ENCODE measurements at regions not wholly inside any gene's neighbourhood (a gene's known extent, or its start where the extent isn't known, plus 50 kb on each side); places are given as distances from the start of the nearest gene placed in this dataset.

DNA sequence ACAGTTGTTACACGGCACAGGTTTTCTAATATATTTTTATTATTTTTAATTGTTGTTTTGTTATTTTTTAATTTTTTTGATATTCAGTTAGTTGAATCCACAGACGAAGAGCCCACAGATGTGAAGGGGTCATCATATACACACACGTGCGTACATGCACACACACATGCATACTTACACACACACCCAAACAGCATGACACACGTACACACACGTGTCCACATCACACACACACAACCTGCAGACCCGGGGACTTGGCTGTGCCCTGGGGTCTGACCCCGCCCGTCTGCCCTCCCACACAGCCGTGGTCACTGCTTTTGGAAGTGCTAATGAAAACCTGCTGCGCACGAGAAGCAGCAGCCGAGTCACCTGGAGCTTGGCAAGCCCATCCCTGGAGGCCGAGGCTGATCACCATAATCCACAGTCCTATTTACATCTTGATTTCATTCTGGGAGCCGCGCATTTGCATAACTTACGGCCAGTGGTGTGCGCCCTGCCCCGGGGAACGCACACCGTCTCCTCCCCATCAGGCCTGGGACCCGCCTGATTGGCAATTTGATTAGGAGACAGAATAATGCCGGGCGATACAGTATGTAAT lies 110.3 kb downstream of the BRD1 start:
- no peak overlapping the region for H3K27ac ChIP-seq
- H3K36me3 ChIP-seq = no peaks in the 10 kb centered on the region
- TF ChIP-seq, protein P1, sequence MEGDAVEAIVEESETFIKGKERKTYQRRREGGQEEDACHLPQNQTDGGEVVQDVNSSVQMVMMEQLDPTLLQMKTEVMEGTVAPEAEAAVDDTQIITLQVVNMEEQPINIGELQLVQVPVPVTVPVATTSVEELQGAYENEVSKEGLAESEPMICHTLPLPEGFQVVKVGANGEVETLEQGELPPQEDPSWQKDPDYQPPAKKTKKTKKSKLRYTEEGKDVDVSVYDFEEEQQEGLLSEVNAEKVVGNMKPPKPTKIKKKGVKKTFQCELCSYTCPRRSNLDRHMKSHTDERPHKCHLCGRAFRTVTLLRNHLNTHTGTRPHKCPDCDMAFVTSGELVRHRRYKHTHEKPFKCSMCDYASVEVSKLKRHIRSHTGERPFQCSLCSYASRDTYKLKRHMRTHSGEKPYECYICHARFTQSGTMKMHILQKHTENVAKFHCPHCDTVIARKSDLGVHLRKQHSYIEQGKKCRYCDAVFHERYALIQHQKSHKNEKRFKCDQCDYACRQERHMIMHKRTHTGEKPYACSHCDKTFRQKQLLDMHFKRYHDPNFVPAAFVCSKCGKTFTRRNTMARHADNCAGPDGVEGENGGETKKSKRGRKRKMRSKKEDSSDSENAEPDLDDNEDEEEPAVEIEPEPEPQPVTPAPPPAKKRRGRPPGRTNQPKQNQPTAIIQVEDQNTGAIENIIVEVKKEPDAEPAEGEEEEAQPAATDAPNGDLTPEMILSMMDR (IDR thresholded peaks at IDR 0.05) = no peak
- TF ChIP-seq POLR2A (IDR thresholded peaks at IDR 0.05) = no peak
- 75 to 82% (median 79%) methylated on average over 24 of the region's 24 CpGs for WGBS, 4 donors
- no peaks in the 10 kb centered on the region for H3K4me1 ChIP-seq
- no peak for ATAC-seq
- H3K9me3 ChIP-seq = no peaks in the 10 kb centered on the region
- H3K4me3 ChIP-seq = no peak overlapping the region
- DNase-seq = no peak
- peaks cover 0 to 25% (median 5%) of the 10 kb centered on the region in 9 donors for H3K27me3 ChIP-seq
- intact Hi-C loops (cut with DNase I) = no loop called here

DNA sequence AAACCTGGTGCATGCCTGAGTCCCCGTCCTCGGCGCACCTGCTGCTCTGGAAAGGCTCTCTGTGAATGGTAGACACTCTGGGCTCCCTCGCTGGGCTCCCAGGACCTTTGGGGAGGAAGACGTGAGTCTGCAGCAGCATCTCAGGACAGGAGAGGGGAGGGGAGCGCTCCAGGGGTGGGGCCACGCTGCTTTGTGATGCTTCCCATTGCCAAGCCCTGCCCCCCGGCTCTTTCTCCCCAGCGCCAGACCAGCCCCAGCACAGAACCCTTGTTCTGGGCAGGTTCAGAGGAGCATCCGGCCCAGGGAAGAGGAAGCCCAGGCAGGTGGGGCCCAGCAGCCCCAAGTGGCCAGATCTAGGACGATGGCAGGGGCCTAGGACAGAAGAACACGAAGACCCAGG lies 111.2 kb downstream of the BRD1 start:
- Histone ChIP-seq H3K27me3 (peaks cover 0 to 32% (median 6%) of the 10 kb centered on the region in 9 donors), H3K4me1 (no peaks in the 10 kb centered on the region), H3K4me3 (no peak overlapping the region), H3K9me3 (peaks cover 0 to 1% (median 0%) of the 10 kb centered on the region in 12 donors), H3K27ac (no peak overlapping the region), H3K36me3 (no peaks in the 10 kb centered on the region)
- intact Hi-C loops (cut with DNase I) = no loop called here
- DNase-seq (no peak), ATAC-seq (no peak)
- TF ChIP-seq POLR2A (IDR thresholded peaks at IDR 0.05) = no peak
- TF ChIP-seq, protein P1 (IDR thresholded peaks at IDR 0.05) = no peak
- WGBS, 4 donors = 52 to 69% (median 57%) methylated on average over 7 to 12 of the region's 12 CpGs

DNA sequence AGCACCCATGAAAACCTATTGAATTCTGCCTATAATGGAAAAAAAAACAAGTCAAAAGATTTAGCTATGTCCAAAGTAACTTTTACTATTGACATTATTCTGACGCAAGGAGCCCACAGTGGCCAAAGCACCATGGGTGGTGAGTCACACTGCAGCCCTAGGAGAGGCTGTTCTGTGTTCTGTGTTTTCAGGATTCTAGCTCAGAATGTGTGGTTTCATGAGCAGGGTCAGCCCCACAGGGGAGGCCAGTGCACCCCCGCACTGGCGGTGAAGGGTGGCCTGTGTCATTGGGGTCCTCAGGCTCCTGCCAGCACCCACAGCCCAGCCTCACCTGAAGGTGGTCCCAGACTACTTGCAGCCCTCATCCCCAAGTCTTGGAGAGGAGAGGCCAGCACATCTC lies 112.2 kb downstream of the BRD1 start:
- H3K4me1 ChIP-seq = no peaks in the 10 kb centered on the region
- 89 to 93% (median 90%) methylated on average over 2 to 3 of the region's 3 CpGs for WGBS, 4 donors
- ATAC-seq = no peak
- H3K9me3 ChIP-seq = peaks cover 0 to 4% (median 0%) of the 10 kb centered on the region in 12 donors
- DNase-seq = no peak
- TF ChIP-seq POLR2A (IDR thresholded peaks at IDR 0.05) = no peak
- TF ChIP-seq, protein P1 (IDR thresholded peaks at IDR 0.05) = no peak
- intact Hi-C loops (cut with DNase I) = no loop called here
- H3K27me3 ChIP-seq = peaks cover 0 to 35% (median 7%) of the 10 kb centered on the region in 9 donors
- no peak overlapping the region for H3K27ac ChIP-seq
- no peaks in the 10 kb centered on the region for H3K36me3 ChIP-seq
- no peak overlapping the region for H3K4me3 ChIP-seq

DNA sequence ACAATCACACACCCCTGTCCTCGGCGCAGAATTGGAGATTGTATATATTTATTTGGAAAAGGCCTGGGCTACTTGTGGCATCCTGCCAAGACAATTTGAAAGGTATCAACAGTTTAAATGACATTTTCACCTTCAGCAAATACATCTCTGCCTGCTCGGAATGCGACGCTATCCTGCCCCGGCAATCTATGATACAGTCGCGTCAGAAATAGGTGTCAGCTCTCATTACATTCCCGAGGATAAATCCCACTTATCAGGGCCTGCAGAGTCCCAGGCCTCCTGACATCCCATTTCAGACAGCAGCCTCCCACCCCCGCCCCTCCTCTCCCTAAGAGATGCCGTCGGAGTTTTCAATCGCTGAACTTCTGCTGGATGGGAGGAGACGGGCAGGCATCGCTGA lies 114.7 kb downstream of the BRD1 start:
- no peak overlapping the region for H3K4me3 ChIP-seq
- DNase-seq (no peak), ATAC-seq (no peak)
- no peak overlapping the region for H3K27ac ChIP-seq
- H3K36me3 ChIP-seq = no peaks in the 10 kb centered on the region
- intact Hi-C loops (cut with DNase I) = no loop called here
- no peak for TF ChIP-seq POLR2A (IDR thresholded peaks at IDR 0.05)
- TF ChIP-seq, protein P1 (IDR thresholded peaks at IDR 0.05) = no peak
- no peaks in the 10 kb centered on the region for H3K4me1 ChIP-seq
- peaks cover 0 to 24% (median 8%) of the 10 kb centered on the region in 12 donors for H3K9me3 ChIP-seq
- WGBS, 4 donors = 55 to 59% (median 57%) methylated on average over 15 of the region's 15 CpGs
- peaks cover 0 to 35% (median 7%) of the 10 kb centered on the region in 9 donors for H3K27me3 ChIP-seq

Data from heart left ventricle (tissue), 16 donors.